HG03521 (cell line): ENCODE measurements at regions not wholly inside any gene's neighbourhood (a gene's known extent, or its start where the extent isn't known, plus 50 kb on each side); places are given as distances from the start of the nearest gene placed in this dataset.
A peak's percentile ranks its signal among the peaks of the same experiment; 100 is the strongest.

Experiments used
- ATAC-seq: cut with Tn5 transposase; IDR thresholded peaks from one replicate; pipeline ENCODE4 v1.9.1; 2021; ENCODE audit warnings: mild to moderate bottlenecking, moderate library complexity; ENCODE audit not compliant: unreplicated experiment

DNA sequence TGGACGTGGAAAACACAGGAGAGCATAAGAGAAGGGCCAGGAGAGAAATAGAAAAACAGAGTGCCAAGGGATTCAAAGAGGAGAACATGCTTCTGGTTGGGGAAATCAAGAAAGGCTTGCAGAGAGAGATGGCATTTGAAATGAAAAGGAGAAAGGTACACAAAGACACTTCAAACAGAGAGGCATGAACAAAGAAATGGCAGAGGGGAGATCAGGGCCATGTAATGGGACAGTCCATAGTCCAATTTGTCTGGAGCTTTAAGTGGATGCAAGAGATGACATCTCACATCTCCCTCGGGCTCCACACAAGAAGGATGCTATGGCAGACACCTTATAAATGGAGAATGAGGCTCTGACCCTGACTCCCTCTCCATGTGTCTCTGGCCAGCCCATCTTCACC, 331.1 kb downstream of the MLLT3 start:
- ATAC-seq: no peak

DNA sequence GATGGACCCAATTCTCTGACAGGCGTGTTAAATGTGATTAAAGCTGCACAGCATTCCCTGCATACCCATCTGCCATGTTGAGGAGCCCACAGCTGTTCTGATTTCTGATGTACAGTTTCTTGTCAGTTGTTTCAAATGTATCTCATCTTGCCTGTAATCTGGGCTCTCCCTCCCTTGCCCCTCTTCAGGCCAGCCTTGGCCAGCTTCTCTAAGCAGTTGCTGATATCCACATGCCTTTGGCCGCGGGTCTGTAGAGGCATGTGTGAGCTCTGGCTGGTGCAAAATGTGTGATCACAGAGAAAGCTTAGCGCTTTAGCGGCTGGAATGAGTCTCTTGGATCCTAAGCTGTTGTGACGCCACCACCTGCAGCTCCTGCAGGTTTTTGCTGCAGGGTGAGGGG, 332.0 kb downstream of the MLLT3 start:
- ATAC-seq: no peak

DNA sequence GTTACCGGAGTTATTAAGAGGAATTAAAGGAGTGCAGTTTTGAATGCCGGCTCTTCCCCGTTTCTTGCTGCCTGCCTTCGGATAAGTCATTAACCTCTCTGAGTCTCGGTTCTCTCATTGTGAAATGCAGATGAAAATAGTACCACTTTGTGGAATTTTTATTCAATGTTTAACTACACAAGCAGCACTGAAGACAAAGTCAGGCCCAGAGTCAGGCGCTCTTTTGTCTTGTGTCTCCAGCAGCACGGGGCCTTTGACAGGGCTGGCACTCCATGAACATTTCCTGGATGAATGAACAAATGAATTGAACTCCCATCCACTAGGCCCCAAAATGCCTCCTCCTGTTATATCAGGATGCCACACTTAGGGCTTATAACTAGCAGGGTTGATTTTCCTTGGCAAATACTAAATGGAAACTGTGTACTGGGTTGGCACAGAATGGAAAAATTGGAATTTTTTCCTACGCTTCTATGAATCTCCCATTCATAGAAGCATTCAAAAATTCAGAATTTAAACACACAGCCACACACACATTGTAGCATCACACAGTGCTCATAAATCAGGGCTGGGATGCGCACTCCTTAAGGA, 332.8 kb downstream of the MLLT3 start:
- no peak for ATAC-seq

DNA sequence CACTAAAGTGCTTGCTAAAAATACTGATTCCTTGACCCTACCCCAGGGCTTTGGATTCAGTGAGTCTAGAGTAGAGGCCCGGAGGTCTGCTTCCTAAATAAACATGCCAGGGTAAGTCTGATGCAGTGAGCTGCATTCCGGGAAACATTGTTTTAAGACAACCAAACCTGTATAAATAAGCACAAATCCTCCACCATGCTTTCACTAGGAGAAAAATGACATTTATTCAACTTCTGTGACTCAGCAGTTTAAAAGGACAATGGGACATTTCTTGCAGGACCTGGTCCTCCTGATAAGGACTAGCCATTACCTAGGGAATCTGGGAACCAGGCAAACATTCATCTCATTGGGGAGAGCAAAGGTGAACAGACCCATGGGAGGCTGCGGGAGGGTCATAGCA, 335.3 kb downstream of the MLLT3 start:
- no peak for ATAC-seq

DNA sequence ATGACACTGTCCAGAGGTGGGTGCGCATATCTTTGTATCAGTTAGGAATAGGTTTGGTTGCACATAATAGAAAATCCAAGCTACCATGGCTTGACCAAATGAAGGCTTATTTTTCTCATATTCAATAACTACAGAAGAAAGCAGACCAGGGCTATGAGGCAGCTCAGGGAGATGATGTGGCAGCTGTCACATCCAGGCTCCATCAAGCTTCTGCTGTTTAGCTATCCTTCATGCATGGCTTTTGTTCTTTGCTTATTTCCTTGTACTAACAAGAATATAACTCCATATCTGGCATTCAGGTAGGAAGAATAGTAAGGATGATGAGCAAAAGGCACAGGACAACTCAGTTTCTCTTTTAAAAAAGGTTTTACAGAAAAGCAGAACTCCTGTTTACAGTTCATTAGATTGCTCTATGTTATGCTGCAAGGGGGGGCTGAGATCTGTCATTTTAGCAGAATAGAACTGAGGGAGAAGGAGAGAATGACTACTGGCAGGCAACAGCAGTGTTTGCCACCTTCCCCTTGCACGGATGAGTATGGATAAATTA, 336.1 kb downstream of the MLLT3 start:
- no peak for ATAC-seq

DNA sequence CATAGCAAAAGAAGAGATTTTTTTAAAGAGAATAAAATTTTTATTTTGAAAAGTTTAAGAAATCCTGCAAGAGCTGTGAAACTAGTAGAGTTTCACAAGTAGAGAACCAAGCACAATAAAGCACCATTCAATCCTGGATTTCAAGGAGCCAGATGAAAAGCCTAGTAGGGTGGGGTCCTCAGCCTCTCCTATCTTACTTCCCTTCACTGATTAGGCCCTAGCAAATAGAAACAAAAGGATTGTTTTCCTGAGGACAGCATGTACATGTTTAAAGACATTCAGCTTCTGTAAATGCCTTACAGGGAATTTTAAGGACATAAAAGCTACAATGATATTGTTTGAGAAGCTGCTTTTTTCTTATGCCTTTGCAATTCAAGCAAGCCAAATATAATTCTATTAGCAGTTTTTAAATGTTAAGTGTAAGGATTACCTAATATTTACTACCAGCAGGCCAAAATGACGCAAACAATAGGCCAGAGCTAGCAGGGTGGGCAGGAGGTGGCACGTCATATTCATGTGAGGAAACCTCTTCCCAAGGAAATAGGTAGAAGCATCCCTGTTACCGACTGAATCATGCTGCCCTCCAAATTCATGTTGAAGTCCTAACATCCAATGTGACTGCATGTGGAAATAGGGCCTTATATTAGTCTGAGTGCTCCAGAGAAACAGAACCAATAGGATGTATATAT, 337.6 kb downstream of the MLLT3 start:
- no peak for ATAC-seq

DNA sequence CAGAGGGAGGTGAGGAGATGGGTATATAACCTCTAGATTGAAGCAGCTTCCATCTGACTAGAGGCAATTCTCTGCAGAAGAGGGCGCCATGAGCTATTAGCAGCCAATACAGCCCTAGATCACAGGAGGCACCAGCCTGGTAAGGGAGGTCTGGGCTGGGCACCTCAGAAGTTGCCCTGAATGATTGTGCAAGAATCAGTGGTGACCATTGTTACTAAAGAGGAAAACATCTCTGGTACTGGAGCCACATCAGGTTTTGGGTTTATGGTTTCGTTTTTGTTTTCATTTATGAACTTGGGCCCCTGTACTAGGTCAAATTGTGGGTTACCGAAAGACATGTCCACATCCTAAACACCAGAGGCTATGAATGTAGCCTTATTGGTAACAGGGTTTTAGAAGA, 342.0 kb downstream of the MLLT3 start:
- ATAC-seq: no peak

DNA sequence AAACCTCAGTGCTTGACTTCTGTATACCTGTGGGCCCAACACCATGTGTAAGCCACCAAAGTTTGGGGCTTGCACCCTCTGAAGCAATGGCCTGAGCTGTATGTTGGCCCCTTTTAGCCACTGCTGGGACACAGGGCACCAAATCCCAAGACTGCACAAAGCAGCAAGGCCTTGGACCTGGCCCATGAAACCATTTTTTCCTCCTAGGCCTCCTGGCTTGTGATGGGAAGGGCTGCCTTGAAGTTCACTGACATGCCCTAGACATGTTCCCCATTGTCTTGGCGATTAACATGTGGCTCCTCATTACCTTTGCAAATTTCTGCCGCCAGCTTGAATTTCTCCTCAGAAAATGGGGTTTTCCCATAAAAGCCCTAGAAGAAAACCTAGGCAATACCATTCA, 345.5 kb downstream of the MLLT3 start:
- no peak for ATAC-seq

DNA sequence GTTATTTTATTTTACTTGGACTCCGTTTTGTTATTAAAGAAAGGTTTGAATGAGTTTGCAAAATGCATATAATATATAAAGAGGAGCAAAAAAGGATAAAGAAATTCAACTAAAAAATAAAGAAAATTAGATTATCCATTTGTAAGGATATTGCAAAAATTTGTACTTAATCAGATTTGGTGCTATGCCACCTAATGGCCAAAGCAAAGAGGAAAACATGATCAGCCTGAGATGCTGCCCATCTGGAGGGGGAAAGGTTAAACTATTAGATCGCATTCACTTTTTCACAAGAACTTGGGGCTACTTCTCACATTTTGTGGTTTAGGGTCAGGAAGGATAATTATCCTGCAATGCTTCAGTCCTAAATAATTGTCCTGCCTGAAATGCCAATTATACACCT, 350.6 kb downstream of the MLLT3 start:
- ATAC-seq: no peak

DNA sequence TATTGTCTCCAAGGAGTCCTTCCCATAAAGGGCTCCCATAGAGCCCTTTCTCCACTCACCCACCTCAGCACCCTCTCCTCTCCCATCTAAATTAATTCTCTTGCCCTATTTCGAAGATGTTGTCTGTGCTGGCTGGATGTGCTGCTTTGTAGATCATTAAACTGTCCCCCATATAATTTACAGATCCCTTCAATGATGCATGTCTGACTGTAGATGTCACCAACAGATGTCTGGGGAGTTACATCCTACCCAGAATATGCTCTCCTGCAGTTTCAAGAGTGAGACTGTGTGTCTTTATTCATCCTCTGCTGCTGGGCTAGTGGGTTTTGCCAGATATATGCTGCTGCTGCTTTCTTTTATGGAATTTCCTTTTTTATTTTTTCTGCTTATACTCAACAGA, 351.2 kb downstream of the MLLT3 start:
- ATAC-seq: no peak

DNA sequence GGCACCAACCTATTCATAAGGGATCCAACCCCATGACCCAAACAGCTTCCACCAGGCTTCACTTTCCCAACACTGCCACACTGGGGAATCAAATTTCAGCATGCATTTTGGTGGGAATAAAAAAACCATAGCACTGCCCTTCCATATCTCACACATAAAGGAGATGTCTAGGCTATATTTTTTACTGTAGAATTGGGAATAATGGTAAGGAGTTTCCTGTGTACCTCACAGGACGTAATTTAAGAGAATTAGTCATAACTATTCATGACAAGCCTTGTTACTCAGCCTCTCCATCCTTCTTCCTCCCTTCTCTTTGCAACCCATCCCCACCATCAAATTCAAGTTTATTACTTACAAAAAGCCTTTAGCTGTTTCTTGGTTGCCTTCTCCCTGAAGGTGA, 352.1 kb downstream of the MLLT3 start:
- no peak for ATAC-seq

DNA sequence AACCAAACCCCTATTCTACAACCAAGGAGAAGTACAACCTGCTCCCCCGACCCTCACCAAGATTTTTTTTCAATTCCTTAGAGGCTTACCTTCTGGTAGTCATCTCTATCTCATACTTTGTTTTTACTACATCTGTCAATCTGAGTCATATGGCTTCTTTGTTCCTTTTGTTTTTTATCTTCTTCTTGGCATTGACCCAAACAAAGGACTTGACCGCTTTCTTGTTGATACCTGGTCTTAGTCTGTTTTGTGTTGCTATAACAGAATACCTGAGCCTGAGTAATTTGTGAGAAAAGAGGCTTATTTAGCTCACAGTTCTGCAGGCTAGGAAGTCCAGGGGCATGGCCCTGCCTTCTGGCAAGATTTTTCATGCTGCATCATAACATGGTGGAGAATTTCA, 352.7 kb downstream of the MLLT3 start:
- no peak for ATAC-seq

DNA sequence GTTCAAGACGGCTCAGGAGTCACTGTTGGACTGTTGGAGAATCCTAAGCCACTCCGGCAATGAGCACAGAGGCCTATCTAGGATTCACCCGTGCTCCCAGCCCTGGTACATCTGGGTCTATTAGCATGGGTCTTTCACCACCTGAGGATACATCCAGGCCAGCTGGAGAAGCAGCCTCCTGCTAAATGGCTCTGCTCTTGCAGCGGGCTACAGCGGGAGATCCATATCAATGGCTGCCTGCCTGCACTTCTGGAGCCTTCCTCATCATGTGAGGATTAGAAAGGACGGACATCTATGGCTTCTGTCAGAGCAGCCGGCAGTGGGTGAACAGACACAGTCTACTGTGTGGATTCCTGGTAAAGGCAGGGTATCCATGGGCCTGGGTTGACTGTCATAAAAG, 357.4 kb downstream of the MLLT3 start:
- no peak for ATAC-seq

DNA sequence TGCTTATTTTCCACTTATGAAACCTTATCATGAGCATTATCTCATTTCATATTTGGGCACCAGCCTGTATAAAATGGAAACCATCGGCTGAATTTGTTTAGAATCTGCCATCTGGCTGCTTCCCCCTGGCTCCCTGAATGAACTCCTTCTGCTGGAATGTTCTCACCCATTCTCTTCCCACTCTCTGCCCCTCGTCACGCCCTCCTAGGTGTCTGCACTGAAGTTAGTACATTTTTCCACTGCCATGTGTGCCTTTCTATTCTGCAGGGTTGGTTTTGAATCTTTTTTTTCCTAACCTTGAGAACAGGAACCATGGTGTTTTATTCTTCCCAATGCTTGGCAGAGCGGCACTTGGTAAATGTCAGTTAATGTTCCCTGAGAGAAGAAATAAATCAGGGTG, 359.7 kb downstream of the MLLT3 start:
- no peak for ATAC-seq

DNA sequence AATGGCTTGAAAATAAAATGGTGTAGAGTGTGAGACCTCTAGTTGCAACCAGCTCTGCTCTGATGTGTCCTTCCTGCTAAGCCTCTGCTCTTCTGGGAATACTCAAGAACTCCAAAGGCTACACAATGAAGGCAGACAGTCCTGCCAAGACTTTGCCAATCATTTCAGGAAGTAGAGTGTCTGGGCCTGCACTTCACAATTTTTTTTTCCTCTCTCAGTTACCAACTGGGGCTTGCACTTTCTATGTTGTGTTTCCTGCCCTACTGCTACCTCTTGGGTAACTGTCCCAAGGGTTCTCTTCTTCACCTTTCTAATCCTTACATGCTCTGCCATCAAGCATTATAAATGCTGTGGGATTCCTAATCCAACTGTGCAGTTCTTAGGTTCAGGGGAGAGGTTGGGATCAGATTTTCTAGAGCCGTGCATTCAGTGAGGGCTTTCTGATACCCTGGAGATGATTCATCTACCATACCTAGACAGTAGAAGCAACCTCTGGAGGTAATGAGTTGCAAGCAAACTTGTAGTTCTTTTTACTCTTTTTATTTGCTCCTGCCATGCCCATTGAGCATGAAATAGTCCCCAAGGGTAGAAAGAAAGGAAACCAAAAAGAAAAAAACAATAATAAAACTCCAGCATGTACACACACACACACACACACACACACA, 365.9 kb downstream of the MLLT3 start:
- no peak for ATAC-seq

DNA sequence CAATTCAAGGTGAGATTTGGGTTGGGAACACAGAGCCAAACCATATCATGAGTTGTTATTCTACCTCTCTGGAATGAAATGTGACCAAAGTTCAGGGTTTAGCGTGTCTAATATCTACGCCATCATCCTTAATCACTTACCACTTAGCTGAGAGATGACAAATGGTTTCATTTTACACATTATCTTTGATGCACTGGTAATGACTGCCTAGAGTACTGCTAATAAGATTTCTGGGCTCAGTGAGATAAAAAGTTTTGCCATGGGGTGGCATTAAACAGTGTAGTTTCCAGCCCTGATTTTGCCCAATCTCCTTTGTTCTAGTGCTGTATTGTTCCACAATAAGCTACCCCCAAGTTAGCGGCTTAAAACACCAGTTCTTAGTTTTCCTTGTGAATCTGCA, 367.2 kb downstream of the MLLT3 start:
- no peak for ATAC-seq

DNA sequence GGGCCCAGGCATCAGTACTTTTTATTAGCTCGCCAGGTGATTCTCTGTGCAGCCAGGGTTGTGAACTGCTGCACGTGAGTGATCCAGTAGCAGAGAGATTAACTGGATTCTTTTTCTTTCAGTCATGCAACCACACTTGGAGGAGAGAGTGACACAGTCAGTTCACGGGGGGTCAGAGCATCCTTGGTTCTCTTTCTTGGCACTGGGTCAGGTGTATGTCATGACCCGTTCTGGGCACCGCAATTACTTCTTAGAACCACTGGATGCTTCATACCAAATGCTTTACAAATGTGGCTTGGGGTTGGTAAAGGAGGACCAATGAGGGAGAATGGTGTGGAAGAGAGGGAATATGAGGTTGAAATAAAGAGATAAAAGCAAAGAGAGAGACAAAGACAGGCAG, 368.7 kb downstream of the MLLT3 start:
- ATAC-seq: no peak

DNA sequence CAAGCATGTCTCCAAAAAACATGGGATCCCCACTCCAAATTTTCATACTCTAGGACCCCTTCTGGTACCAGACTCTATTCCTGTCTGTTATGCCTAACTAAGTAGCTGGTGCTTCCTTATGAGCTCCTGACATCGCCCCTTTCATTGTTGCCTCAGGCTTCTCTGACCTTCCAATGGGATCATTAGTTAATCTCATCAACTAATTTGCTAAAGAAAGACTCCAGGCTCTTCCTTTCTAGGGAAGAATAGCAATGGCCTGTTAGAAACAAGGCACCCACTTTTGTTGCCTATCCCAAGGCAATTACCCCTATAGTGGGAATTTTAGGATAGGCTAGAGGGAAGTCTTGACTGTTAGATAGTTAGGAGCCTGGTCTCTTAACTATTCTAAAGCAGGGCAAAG, 369.5 kb downstream of the MLLT3 start:
- ATAC-seq: no peak

DNA sequence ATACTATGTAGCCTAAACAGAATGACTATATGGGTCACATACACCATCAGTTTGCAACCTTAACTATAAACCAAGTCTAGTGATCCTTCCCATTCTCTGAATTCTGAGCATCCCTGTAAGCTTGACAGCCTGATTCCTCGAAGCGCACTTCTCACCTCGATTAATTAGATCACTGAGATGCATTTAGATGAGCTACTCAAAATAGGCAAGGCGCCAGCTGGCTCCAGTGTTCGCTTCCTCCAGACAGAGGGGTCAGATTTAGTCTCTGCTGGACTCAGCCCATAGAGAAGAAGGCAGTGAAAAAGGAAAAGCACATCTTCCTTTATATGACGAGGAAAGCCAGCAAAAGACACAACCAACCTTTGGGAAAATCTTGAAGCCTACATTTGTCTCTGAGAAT, 371.5 kb downstream of the MLLT3 start:
- no peak for ATAC-seq

DNA sequence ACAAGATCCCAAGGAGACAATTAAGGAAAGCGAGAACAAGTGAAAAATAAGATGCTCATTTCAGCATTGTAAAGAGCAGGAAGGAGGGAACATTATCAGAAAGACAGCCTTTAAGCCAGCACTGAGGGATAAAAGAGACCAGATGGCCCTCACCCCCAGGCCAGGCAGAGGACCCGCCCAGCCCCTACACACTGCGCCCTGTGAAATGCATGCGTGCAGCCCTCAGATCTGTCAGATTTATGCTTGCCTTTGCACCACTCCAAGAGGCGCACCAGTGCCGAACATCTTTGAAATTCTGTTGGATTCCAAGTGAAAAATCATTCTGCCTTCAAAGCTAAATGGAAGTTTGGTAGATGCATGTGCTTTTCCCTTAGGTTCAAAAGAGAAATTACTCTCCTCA, 378.0 kb downstream of the MLLT3 start:
- no peak for ATAC-seq

DNA sequence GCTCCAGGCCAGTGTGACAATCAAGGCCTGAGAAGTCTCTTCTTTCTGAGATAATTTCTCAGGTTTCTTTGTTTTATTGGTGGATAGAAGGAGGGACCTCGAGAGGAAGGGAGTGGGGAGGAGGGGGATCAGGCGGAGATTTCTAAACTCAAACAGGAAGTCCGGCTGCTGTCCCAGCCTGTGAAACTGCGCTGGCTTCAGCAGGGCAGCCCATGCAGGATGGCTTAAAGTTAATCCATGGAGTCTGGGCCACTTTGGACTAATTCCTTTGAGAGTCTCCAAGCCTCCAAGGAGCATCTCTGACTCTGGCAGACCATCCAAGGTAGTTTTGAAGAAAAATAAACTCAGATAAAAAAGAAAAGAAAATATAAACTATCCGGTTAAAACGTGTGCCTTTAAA, 378.5 kb downstream of the MLLT3 start:
- ATAC-seq: no peak

DNA sequence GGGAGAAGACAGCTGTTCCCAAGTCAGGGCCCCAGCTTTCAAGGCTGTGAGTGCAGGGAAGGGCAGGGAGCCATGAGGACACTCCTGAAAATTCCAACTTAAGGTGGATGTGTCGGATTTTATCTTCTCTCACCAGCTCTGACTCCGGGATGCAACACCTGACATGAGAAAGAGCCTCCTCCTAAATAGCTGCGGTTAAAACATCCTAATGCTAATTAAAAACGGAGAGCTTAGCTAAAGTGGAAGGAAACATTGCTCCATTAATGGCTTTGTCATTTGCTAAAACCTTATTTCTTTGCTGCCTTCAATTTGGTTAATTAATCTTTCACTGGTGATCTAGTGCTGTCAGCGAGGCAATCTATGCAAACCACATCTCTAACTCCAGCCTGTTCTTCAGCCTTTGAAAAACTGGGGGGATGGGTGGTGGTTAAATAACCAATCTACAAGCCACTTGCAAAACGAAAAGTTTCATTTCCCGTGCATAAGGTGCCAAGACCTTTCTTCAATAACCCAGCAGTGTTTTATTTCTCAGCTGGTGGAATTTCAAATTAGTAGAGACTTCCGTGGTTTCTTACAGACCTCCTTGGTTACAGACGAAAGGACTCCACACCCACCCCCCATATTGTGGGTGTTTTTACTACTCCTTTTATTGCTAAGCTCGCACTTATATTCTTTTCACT, 379.6 kb downstream of the MLLT3 start:
- peak; percentile 75 for ATAC-seq
